Vagina (tissue), 2 donors: ENCODE measurements at regions not wholly inside any gene's neighbourhood (a gene's known extent, or its start where the extent isn't known, plus 50 kb on each side); places are given as distances from the start of the nearest gene placed in this dataset.

Experiments used
- DNase-seq, 2 donors: peaks; one replicate each; pipeline ENCODE4 v3.0.0-alpha.2; 2017; ENCODE audit errors: extremely low spot score in 2 of 2
- H3K27ac ChIP-seq: fragments of 200-600 bp; sonication (generic); one replicate; pipeline ENCODE4 v1.5.1; 2019
- H3K27me3 ChIP-seq: fragments of 200-600 bp; sonication (generic); one replicate; pipeline ENCODE4 v1.5.1; 2019
- H3K36me3 ChIP-seq, 2 donors: fragments of 200-600 bp; sonication (generic); one replicate each; pipeline ENCODE4 v1.5.1; 2017 to 2019
- H3K4me1 ChIP-seq: fragments of 200-600 bp; sonication (generic); one replicate; pipeline ENCODE4 v1.5.1; 2019
- H3K4me3 ChIP-seq, 2 donors: fragments of 200-600 bp; sonication (generic); 1 replicate in 1 of 2; 2 replicates in 1 of 2; pipeline ENCODE4 v1.5.1; 2016 to 2019
- H3K9me3 ChIP-seq: fragments of 200-600 bp; sonication (generic); one replicate; pipeline ENCODE4 v1.5.1; 2019
- POLR2A ChIP-seq, 2 donors: fragments of 450-650 bp; IDR thresholded peaks; one replicate each; pipeline ENCODE4 v1.6.1; 2017; ENCODE audit warnings: antibody characterized with exemption in 2 of 2, mild to moderate bottlenecking in 2 of 2, moderate library complexity in 2 of 2
- POLR2AphosphoS5 ChIP-seq, 2 donors: sonication (generic); formaldehyde crosslinking; IDR thresholded peaks; one replicate each; pipeline ENCODE4 v1.9.0; 2017; ENCODE audit warnings: antibody characterized with exemption in 2 of 2, mild to moderate bottlenecking in 2 of 2, low read depth in 1 of 2; ENCODE audit not compliant: insufficient read depth in 1 of 2
- intact Hi-C: fragments of 100-400 bp; cut with DNase I; formaldehyde crosslinking; loops from one replicate; pipeline ENCODE4 v1.15.1; 2023
- TF ChIP-seq, protein P1 (sequence below), 3 experiments: fragments of 450-650 bp in 2 of 3; fragments of 200-600 bp in 1 of 3; sonication (generic) in 1 of 3; IDR thresholded peaks; one replicate each; pipeline ENCODE4 v1.5.1; 2017 to 2019; ENCODE audit warnings: antibody characterized with exemption in 3 of 3, mild to moderate bottlenecking in 2 of 3, moderate library complexity in 2 of 3

DNA sequence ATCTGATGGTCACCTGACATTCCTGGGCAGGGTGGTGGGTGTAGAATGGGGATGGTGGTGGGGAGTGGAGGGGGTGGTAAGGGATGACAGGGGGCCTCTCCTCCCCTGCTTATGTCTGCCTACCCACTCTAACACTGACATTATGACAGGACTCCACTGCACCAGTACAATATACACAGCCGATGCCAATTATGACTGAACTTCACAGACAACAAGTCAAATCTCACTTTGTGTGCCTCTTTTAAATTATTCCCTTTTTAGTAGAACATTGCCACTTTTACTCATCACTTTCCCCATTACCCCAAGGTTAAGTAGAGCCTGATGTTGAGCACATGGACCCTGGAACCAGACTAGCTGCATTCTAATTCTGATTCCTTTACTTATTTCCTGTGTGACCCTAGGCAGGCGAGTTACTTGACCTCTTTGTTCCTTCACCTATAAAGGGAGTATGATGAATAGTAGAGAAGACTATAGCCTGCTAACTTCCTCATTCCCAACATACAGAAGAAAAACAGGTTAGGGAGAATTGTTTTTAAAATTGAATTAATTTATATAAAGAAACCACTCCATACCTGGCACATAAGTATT lies 464.7 kb downstream of the DMRT2 start:
- H3K4me1 ChIP-seq = no peaks in the 10 kb centered on the region
- no peaks in the 10 kb centered on the region for H3K9me3 ChIP-seq
- TF ChIP-seq POLR2A (IDR thresholded peaks at IDR 0.05) (no peak), POLR2AphosphoS5 (IDR thresholded peaks at IDR 0.05; ENCODE audit: insufficient read depth in 1 of 2, low read depth in 1 of 2) (no peak)
- TF ChIP-seq, protein P1, sequence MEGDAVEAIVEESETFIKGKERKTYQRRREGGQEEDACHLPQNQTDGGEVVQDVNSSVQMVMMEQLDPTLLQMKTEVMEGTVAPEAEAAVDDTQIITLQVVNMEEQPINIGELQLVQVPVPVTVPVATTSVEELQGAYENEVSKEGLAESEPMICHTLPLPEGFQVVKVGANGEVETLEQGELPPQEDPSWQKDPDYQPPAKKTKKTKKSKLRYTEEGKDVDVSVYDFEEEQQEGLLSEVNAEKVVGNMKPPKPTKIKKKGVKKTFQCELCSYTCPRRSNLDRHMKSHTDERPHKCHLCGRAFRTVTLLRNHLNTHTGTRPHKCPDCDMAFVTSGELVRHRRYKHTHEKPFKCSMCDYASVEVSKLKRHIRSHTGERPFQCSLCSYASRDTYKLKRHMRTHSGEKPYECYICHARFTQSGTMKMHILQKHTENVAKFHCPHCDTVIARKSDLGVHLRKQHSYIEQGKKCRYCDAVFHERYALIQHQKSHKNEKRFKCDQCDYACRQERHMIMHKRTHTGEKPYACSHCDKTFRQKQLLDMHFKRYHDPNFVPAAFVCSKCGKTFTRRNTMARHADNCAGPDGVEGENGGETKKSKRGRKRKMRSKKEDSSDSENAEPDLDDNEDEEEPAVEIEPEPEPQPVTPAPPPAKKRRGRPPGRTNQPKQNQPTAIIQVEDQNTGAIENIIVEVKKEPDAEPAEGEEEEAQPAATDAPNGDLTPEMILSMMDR (IDR thresholded peaks at IDR 0.05) = no peak
- DNase-seq = no peak
- H3K27me3 ChIP-seq = no peaks in the 10 kb centered on the region
- intact Hi-C loops = no loop called here
- no peak overlapping the region for H3K4me3 ChIP-seq
- no peaks in the 10 kb centered on the region for H3K36me3 ChIP-seq
- no peak overlapping the region for H3K27ac ChIP-seq

DNA sequence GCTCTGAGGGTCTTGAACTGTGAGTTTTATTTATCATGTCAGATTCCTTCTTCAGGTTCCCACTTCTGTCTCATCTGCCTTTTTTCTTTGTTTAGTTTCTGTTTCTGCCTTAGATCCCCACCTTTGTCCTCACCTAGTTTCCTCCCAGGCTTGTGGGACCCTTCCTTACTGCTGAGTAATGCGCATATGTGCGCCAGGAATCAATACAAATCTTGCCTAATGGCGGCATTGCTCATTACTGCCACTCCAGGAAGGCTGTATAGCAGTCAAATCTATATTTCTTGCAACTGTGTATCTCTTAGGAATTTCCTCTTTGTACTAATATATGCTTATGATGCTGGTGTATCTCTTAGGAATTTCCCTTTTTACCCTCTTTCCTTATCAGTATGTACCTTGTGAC lies 465.4 kb downstream of the DMRT2 start:
- Histone ChIP-seq H3K4me1 (no peaks in the 10 kb centered on the region), H3K27ac (no peak overlapping the region), H3K36me3 (no peaks in the 10 kb centered on the region), H3K9me3 (no peaks in the 10 kb centered on the region), H3K4me3 (no peak overlapping the region), H3K27me3 (no peaks in the 10 kb centered on the region)
- TF ChIP-seq POLR2A (IDR thresholded peaks at IDR 0.05) (no peak), POLR2AphosphoS5 (IDR thresholded peaks at IDR 0.05; ENCODE audit: insufficient read depth in 1 of 2, low read depth in 1 of 2) (no peak)
- TF ChIP-seq, protein P1 (IDR thresholded peaks at IDR 0.05) = no peak
- intact Hi-C loops = no loop called here
- no peak for DNase-seq

DNA sequence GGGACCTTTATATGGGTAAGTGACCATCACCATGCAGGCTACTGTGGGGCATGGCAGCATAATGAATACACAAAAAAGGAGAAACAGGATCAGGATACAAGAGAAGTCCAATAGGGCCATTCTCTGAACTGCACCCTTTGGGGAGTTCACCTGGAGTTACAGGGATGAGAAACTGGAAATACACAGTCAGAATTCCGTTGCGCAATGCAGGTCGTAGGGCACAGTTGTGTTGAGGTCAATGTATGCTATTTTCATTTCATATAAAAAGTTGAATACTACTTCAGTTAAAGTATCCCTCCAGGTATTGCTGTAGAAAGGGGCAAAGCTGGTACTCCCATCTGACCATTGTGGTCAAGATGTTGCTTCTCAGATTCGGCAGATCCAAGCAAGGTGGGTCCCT lies 471.4 kb downstream of the DMRT2 start:
- Histone ChIP-seq H3K27ac (no peak overlapping the region), H3K36me3 (no peaks in the 10 kb centered on the region), H3K4me3 (no peak overlapping the region), H3K27me3 (no peaks in the 10 kb centered on the region), H3K4me1 (no peaks in the 10 kb centered on the region), H3K9me3 (no peaks in the 10 kb centered on the region)
- intact Hi-C loops = no loop called here
- no peak for DNase-seq
- TF ChIP-seq POLR2AphosphoS5 (IDR thresholded peaks at IDR 0.05; ENCODE audit: insufficient read depth in 1 of 2, low read depth in 1 of 2) = no peak
- TF ChIP-seq POLR2A (IDR thresholded peaks at IDR 0.05) = no peak
- TF ChIP-seq, protein P1 (IDR thresholded peaks at IDR 0.05) = no peak

DNA sequence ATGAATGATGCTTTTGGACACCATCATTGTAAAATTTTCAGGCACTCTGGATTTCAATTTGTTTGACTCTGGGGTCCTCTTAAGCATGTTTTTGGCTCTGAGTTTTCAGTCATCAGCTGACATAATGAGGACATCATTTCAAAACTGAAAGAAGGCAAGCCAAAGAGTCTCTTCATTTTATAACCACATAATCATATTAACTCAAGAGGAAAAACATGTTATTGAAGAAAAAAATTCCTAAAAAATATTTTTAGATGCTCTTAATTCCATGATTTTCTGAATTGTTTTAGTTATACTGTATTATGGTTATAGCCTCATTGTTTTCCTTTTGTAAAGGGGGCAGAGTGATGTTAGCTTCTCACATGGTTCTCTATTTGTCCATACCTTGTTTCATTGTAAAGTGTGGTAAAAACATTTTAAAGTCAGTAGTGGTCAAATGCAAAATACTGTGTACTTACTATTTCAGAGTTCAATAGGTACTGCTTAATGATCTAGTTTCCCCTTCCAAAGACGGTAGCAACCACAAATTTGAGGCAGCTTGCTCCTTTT lies 472.1 kb downstream of the DMRT2 start:
- H3K27ac ChIP-seq = no peak overlapping the region
- H3K36me3 ChIP-seq = no peaks in the 10 kb centered on the region
- H3K4me1 ChIP-seq = no peaks in the 10 kb centered on the region
- no peak for DNase-seq
- H3K9me3 ChIP-seq = no peaks in the 10 kb centered on the region
- no peaks in the 10 kb centered on the region for H3K27me3 ChIP-seq
- H3K4me3 ChIP-seq = no peak overlapping the region
- intact Hi-C loops = no loop called here
- TF ChIP-seq POLR2A (IDR thresholded peaks at IDR 0.05) (no peak), POLR2AphosphoS5 (IDR thresholded peaks at IDR 0.05; ENCODE audit: insufficient read depth in 1 of 2, low read depth in 1 of 2) (no peak)
- TF ChIP-seq, protein P1 (IDR thresholded peaks at IDR 0.05) = no peak

DNA sequence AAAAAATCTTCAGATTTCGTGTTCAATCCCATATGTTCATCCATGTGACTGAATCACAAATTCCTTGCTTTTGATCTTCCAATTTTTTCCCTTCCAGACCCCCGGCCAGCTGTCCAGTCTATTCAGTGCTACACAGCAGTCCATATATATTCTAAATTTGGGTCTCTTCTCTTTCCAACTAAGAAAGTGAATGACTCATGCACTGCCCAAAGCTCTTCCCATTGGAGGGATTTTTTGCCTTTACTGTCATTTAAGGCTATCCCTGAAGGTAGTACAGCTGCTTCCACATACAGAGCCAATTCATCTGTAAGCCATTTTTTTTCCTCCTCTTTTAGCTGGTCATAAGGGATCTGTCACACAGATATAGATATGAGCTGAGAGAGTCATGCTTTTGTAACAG lies 478.3 kb downstream of the DMRT2 start:
- no peak for DNase-seq
- intact Hi-C loops = no loop called here
- no peak for TF ChIP-seq POLR2AphosphoS5 (IDR thresholded peaks at IDR 0.05; ENCODE audit: insufficient read depth in 1 of 2, low read depth in 1 of 2)
- TF ChIP-seq POLR2A (IDR thresholded peaks at IDR 0.05) = no peak
- TF ChIP-seq, protein P1 (IDR thresholded peaks at IDR 0.05) = no peak

More for the DNA sequence above, 478.3 kb downstream of the DMRT2 start:
- Histone ChIP-seq H3K4me1 (no peaks in the 10 kb centered on the region), H3K36me3 (no peaks in the 10 kb centered on the region), H3K27ac (no peak overlapping the region), H3K27me3 (no peaks in the 10 kb centered on the region), H3K9me3 (no peaks in the 10 kb centered on the region), H3K4me3 (no peak overlapping the region)
